HL-60/S4 treated with phorbol 12-myristate 13-acetate at 8.2 ng/mL for 4 days and 3 days (cell line): ENCODE measurements at regions not wholly inside any gene's neighbourhood (a gene's known extent, or its start where the extent isn't known, plus 50 kb on each side); places are given as distances from the start of the nearest gene placed in this dataset.

ENCODE experiments used
- in situ Hi-C: fragments of 300-500 bp; cut with MboI; formaldehyde crosslinking; loops from 2 replicates; pipeline ENCODE4 v1.15.0; 2022; ENCODE audit warnings: low sequenced_read_pairs

- in situ Hi-C loops, result no loop called here
Observed at GRCh38 chr2:129721846-129722245, 257.6 kb upstream of the RAB6C start.

GRCh38 chr2:129722306-129723019, 257.0 kb upstream of the RAB6C start:
- in situ Hi-C loops, result no loop called here

- in situ Hi-C loops, result no loop called here
Observed at GRCh38 chr2:129723277-129724020, 256.0 kb upstream of the RAB6C start.

- in situ Hi-C loops, result no loop called here
Observed at GRCh38 chr2:129724021-129724757, 255.3 kb upstream of the RAB6C start.

- in situ Hi-C loops, result no loop called here
Observed at GRCh38 chr2:129726216-129726615, 253.2 kb upstream of the RAB6C start.

- in situ Hi-C loops, result no loop called here
Observed at GRCh38 chr2:129727286-129727685, 252.2 kb upstream of the RAB6C start.

GRCh38 chr2:129728035-129728972, 251.2 kb upstream of the RAB6C start:
- in situ Hi-C loops, result no loop called here

GRCh38 chr2:129729011-129729410, 250.5 kb upstream of the RAB6C start:
- in situ Hi-C loops, result no loop called here

GRCh38 chr2:129729646-129730045, 249.8 kb upstream of the RAB6C start:
- in situ Hi-C loops, result no loop called here

- in situ Hi-C loops, result no loop called here
Observed at GRCh38 chr2:129730979-129731378, 248.5 kb upstream of the RAB6C start.

GRCh38 chr2:129731907-129732629, 247.4 kb upstream of the RAB6C start:
- in situ Hi-C loops, result no loop called here

- in situ Hi-C loops, result no loop called here
Observed at GRCh38 chr2:129732630-129733026, 246.8 kb upstream of the RAB6C start.

GRCh38 chr2:129733041-129733440, 246.4 kb upstream of the RAB6C start:
- in situ Hi-C loops, result no loop called here

- in situ Hi-C loops, result no loop called here
Observed at GRCh38 chr2:129733579-129733978, 245.9 kb upstream of the RAB6C start.

GRCh38 chr2:129734343-129735034, 245.0 kb upstream of the RAB6C start:
- in situ Hi-C loops, result no loop called here

- in situ Hi-C loops, result no loop called here
Observed at GRCh38 chr2:129735576-129735975, 243.9 kb upstream of the RAB6C start.

GRCh38 chr2:129737660-129738527, 241.6 kb upstream of the RAB6C start:
- in situ Hi-C loops, result no loop called here

- in situ Hi-C loops, result no loop called here
Observed at GRCh38 chr2:129738799-129739198, 240.7 kb upstream of the RAB6C start.
